B cell (primary cell): ENCODE measurements at regions not wholly inside any gene's neighbourhood (a gene's known extent, or its start where the extent isn't known, plus 50 kb on each side); places are given as distances from the start of the nearest gene placed in this dataset.

Experiments
- ATAC-seq: fragments of 200-7000 bp; cut with Tn5 transposase; one replicate; pipeline ENCODE4 v1.10.0; 2021; ENCODE audit warnings: low read depth, mild to moderate bottlenecking, moderate number of reproducible peaks, moderate library complexity
- CTCF ChIA-PET: fragments of 350-600 bp; sonication (Branson Sonifier 250); formaldehyde crosslinking; loops from one replicate; lab custom pipeline; 2021; ENCODE audit warnings: antibody characterized with exemption, inconsistent platforms; lab: Charles Lee
- POLR2A ChIA-PET: fragments of 350-600 bp; sonication (Branson Sonifier 250); formaldehyde crosslinking; loops from one replicate; lab custom pipeline; 2021; ENCODE audit warnings: antibody characterized with exemption; lab: Charles Lee
- DNase-seq: peaks from one replicate; pipeline ENCODE4 v3.0.0; 2013
- H2AFZ ChIP-seq: 2 replicates; pipeline ENCODE4 v1.6.1; 2012; ENCODE audit warnings: mild to moderate bottlenecking, low read depth, low read length; ENCODE audit not compliant: insufficient read depth, poor library complexity, severe bottlenecking
- H3K27ac ChIP-seq, 2 donors: 1 replicate in 1 of 2; 2 replicates in 1 of 2; pipeline ENCODE4 v1.5.1; 2012 to 2013; ENCODE audit warnings: low read length in 2 of 2, mild to moderate bottlenecking in 2 of 2, moderate library complexity in 1 of 2
- H3K27me3 ChIP-seq, 4 experiments: fragments of 200-600 bp in 1 of 4; sonication (generic) in 1 of 4; replicated peaks in 1 of 4; 1 replicate in 2 of 4; 2 replicates in 2 of 4; pipeline versions ENCODE4 v1.6.1 to v1.7.0; 2013 to 2016; ENCODE audit warnings: low read length in 3 of 4, mild to moderate bottlenecking in 2 of 4, mixed read lengths in 1 of 4, moderate library complexity in 1 of 4; ENCODE audit not compliant: insufficient read depth in 4 of 4, control insufficient read depth in 3 of 4; ENCODE audit errors: control extremely low read depth in 1 of 4
- H3K36me3 ChIP-seq, 2 experiments: replicated peaks in 1 of 2; 1 replicate in 1 of 2; 2 replicates in 1 of 2; pipeline versions ENCODE4 v1.6.1 to v1.7.1; 2013; ENCODE audit warnings: low read length in 1 of 2; ENCODE audit not compliant: insufficient read depth in 2 of 2, control insufficient read depth in 1 of 2; ENCODE audit errors: control extremely low read depth in 1 of 2, extremely low read depth in 1 of 2
- H3K4me1 ChIP-seq, 2 donors: fragments of 200-600 bp in 1 of 2; sonication (generic) in 1 of 2; 1 replicate in 1 of 2; 2 replicates in 1 of 2; pipeline versions ENCODE4 v1.5.1 to v1.6.1; 2013 to 2017; ENCODE audit warnings: low read length in 2 of 2; ENCODE audit not compliant: control insufficient read depth in 2 of 2, insufficient read depth in 2 of 2
- H3K4me2 ChIP-seq: replicated peaks from 2 replicates; pipeline ENCODE3; 2012; ENCODE audit warnings: mild to moderate bottlenecking, low read depth, low read length; ENCODE audit not compliant: poor library complexity, severe bottlenecking
- H3K4me3 ChIP-seq, 5 experiments: fragments of 200-600 bp in 1 of 5; sonication (generic) in 1 of 5; 1 replicate in 3 of 5; 2 replicates in 2 of 5; pipeline versions ENCODE4 v1.5.1 to v1.7.0; 2011 to 2016; ENCODE audit warnings: low read length in 4 of 5, mild to moderate bottlenecking in 4 of 5, low read depth in 2 of 5, control low read depth in 1 of 5, moderate library complexity in 1 of 5; ENCODE audit not compliant: insufficient read depth in 1 of 5; ENCODE audit errors: control extremely low read depth in 1 of 5, extremely low read depth in 1 of 5
- H3K79me2 ChIP-seq: fragments of 200-600 bp; sonication (generic); one replicate; pipeline ENCODE4 v1.6.0; 2016; ENCODE audit warnings: low read length; ENCODE audit not compliant: control insufficient read depth, insufficient read depth
- H3K9ac ChIP-seq: fragments of 200-600 bp; sonication (generic); 2 replicates; pipeline ENCODE4 v1.6.1; 2017; ENCODE audit warnings: mild to moderate bottlenecking, low read length, moderate library complexity
- H3K9me3 ChIP-seq, 3 donors: one replicate each; pipeline versions ENCODE4 v1.6.1 to v1.7.1; 2013; ENCODE audit warnings: low read length in 2 of 3; ENCODE audit not compliant: control insufficient read depth in 2 of 3, insufficient read depth in 1 of 3; ENCODE audit errors: control extremely low read depth in 1 of 3
- H4K20me1 ChIP-seq: 2 replicates; pipeline ENCODE4 v1.6.0; 2012; ENCODE audit warnings: mild to moderate bottlenecking, low read length; ENCODE audit not compliant: insufficient read depth, control insufficient read depth, poor library complexity, severe bottlenecking
- H3K27ac Mint-ChIP-seq: one replicate; pipeline ENCODE4 v1.8.0; 2021; ENCODE audit warnings: mixed read lengths
- H3K27me3 Mint-ChIP-seq: one replicate; pipeline ENCODE4 v1.8.0; 2021; ENCODE audit warnings: mixed read lengths
- H3K4me1 Mint-ChIP-seq: one replicate; pipeline ENCODE4 v1.8.0; 2021; ENCODE audit warnings: mixed read lengths
- H3K4me3 Mint-ChIP-seq: one replicate; pipeline ENCODE4 v1.8.0; 2021; ENCODE audit warnings: mixed read lengths
- H3K9me3 Mint-ChIP-seq: one replicate; pipeline ENCODE4 v1.8.0; 2022; ENCODE audit warnings: mixed read lengths; ENCODE audit not compliant: insufficient read depth
- CTCF ChIP-seq: fragments of 200-600 bp; IDR thresholded peaks from one replicate; pipeline ENCODE4 v1.8.0; 2022; ENCODE audit warnings: antibody characterized with exemption, mild to moderate bottlenecking
- EZH2 ChIP-seq: IDR thresholded peaks from 2 replicates; pipeline ENCODE4 v1.6.1; 2012; ENCODE audit warnings: borderline replicate concordance, low read depth, mild to moderate bottlenecking, moderate library complexity, low read length; ENCODE audit not compliant: insufficient read depth, poor library complexity, severe bottlenecking
- WGBS: methylation state at CpG from one replicate; pipeline ENCODE4 v1.1.5; 2013; ENCODE audit warnings: missing lambda C conversion rate; ENCODE audit not compliant: insufficient coverage; 5-methylcytosine and 5-hydroxymethylcytosine counted together
- intact Hi-C: fragments of 100-400 bp; cut with micrococcal nuclease; formaldehyde crosslinking; loops from one replicate; pipeline ENCODE4 v1.10.0; 2022

- CTCF ChIA-PET = no interaction called here
- Mint-ChIP-seq H3K9me3 (peaks cover 2% of the 10 kb centered on the region), H3K4me1 (peaks cover 2% of the 10 kb centered on the region), H3K4me3 (no peak overlapping the region), H3K27ac (no peak overlapping the region), H3K27me3 (peaks cover 18% of the 10 kb centered on the region)
- intact Hi-C loops = loop anchor here (10.0 kb wide), 1 partner anchor 47 kb away; no protein-coding TSS in a partner anchor
- WGBS = 77% methylated on average over 8 of the region's 11 CpGs
- POLR2A ChIA-PET = no interaction called here
- Histone ChIP-seq H3K27me3 (peaks cover 0 to 2% (median 0%) of the 10 kb centered on the region in 4 experiments), H3K9me3 (no peaks in the 10 kb centered on the region), H3K27ac (no peak overlapping the region), H3K36me3 (no peaks in the 10 kb centered on the region), H3K4me1 (no peaks in the 10 kb centered on the region), H4K20me1 (no peaks in the 10 kb centered on the region), H2AFZ (no peak overlapping the region), H3K4me3 (no peak overlapping the region), H3K79me2 (no peaks in the 10 kb centered on the region), H3K4me2 (no peak overlapping the region), H3K9ac (no peak overlapping the region)
- TF ChIP-seq CTCF (no peak), EZH2 (no peak)
- DNase-seq (no peak), ATAC-seq (no peak)
Observed at GRCh38 chr12:67457778-67458665, 188.9 kb downstream of the CAND1 start.

- WGBS = no CpG with 5 or more reads among the region's 1 CpG
- CTCF ChIA-PET = no interaction called here
Observed at GRCh38 chr12:67459173-67459572, 189.4 kb upstream of the DYRK2 start.

More at GRCh38 chr12:67459173-67459572, 189.4 kb upstream of the DYRK2 start:
- Mint-ChIP-seq H3K27ac (no peak overlapping the region), H3K4me1 (no peaks in the 10 kb centered on the region), H3K9me3 (no peaks in the 10 kb centered on the region), H3K27me3 (peaks cover 10% of the 10 kb centered on the region), H3K4me3 (no peak overlapping the region)
- H3K4me3 ChIP-seq = no peak overlapping the region
- H3K27me3 ChIP-seq = no peaks in the 10 kb centered on the region
- H4K20me1 ChIP-seq = no peaks in the 10 kb centered on the region
- H3K27ac ChIP-seq = no peak overlapping the region
- DNase-seq (no peak), ATAC-seq (no peak)
- intact Hi-C loops = loop anchor here (10.0 kb wide), 1 partner anchor 46 kb away; no protein-coding TSS in a partner anchor
- H3K36me3 ChIP-seq = no peaks in the 10 kb centered on the region
- no peaks in the 10 kb centered on the region for H3K79me2 ChIP-seq
- no peaks in the 10 kb centered on the region for H3K4me1 ChIP-seq
- H3K9ac ChIP-seq = no peak overlapping the region
- H3K9me3 ChIP-seq = no peaks in the 10 kb centered on the region
- no peak overlapping the region for H2AFZ ChIP-seq
- no peak overlapping the region for H3K4me2 ChIP-seq
- POLR2A ChIA-PET = no interaction called here
- no peak for TF ChIP-seq CTCF
- no peak for TF ChIP-seq EZH2
